Activated T-helper 17 cell treated with anti-CD3 and anti-CD28 coated beads, Interleukin-2, amount 50 U/mL, for 72 hours (primary cell): ENCODE measurements at regions not wholly inside any gene's neighbourhood (a gene's known extent, or its start where the extent isn't known, plus 50 kb on each side); places are given as distances from the start of the nearest gene placed in this dataset.

Experiments
- ATAC-seq: fragments of 150-1000 bp; cut with Tn5 transposase; replicated peaks from 2 replicates; pipeline ENCODE4 v1.10.0; 2021; ENCODE audit warnings: mild to moderate bottlenecking, moderate library complexity
- H3K27ac Mint-ChIP-seq: one replicate; pipeline ENCODE4 v1.8.0; 2022; ENCODE audit warnings: mixed read lengths
- H3K27me3 Mint-ChIP-seq: one replicate; pipeline ENCODE4 v1.8.0; 2022; ENCODE audit warnings: mixed read lengths
- H3K36me3 Mint-ChIP-seq: one replicate; pipeline ENCODE4 v1.8.0; 2022; ENCODE audit warnings: low read depth, mild to moderate bottlenecking, mixed read lengths
- H3K4me1 Mint-ChIP-seq: one replicate; pipeline ENCODE4 v1.8.0; 2022; ENCODE audit warnings: mixed read lengths
- H3K4me3 Mint-ChIP-seq: one replicate; pipeline ENCODE4 v1.8.0; 2022; ENCODE audit warnings: mild to moderate bottlenecking, mixed read lengths
- H3K9me3 Mint-ChIP-seq: one replicate; pipeline ENCODE4 v1.8.0; 2022; ENCODE audit warnings: mixed read lengths

- Mint-ChIP-seq H3K4me3 (no peak overlapping the region), H3K4me1 (no peaks in the 10 kb centered on the region), H3K27ac (no peak overlapping the region), H3K27me3 (peaks cover 23% of the 10 kb centered on the region), H3K36me3 (no peaks in the 10 kb centered on the region), H3K9me3 (no peaks in the 10 kb centered on the region)
- no peak for ATAC-seq
These were observed 64.0 kb upstream of the SLC24A4 start for GRCh38 chr14:92258934-92259333.

GRCh38 chr14:92259613-92260357 is 63.2 kb upstream of the SLC24A4 start:
- no peak overlapping the region for H3K27ac Mint-ChIP-seq
- peaks cover 17% of the 10 kb centered on the region for H3K27me3 Mint-ChIP-seq
- no peak for ATAC-seq
- H3K9me3 Mint-ChIP-seq = no peaks in the 10 kb centered on the region
- no peaks in the 10 kb centered on the region for H3K4me1 Mint-ChIP-seq
- H3K4me3 Mint-ChIP-seq = no peak overlapping the region
- no peaks in the 10 kb centered on the region for H3K36me3 Mint-ChIP-seq

- ATAC-seq = no peak
- Mint-ChIP-seq H3K9me3 (peaks cover 3% of the 10 kb centered on the region), H3K36me3 (no peaks in the 10 kb centered on the region), H3K27me3 (peaks cover 3% of the 10 kb centered on the region), H3K4me3 (no peak overlapping the region), H3K27ac (no peak overlapping the region), H3K4me1 (no peaks in the 10 kb centered on the region)
These were observed 59.3 kb upstream of the SLC24A4 start for GRCh38 chr14:92263681-92264080.

- Mint-ChIP-seq H3K27me3 (peaks cover 3% of the 10 kb centered on the region), H3K27ac (no peak overlapping the region), H3K4me3 (no peak overlapping the region), H3K36me3 (no peaks in the 10 kb centered on the region), H3K9me3 (peaks cover 3% of the 10 kb centered on the region), H3K4me1 (no peaks in the 10 kb centered on the region)
- no peak for ATAC-seq
These were observed 58.8 kb upstream of the SLC24A4 start for GRCh38 chr14:92264195-92264594.

- Mint-ChIP-seq H3K4me3 (no peak overlapping the region), H3K9me3 (peaks cover 3% of the 10 kb centered on the region), H3K27me3 (peaks cover 14% of the 10 kb centered on the region), H3K27ac (no peak overlapping the region), H3K36me3 (no peaks in the 10 kb centered on the region), H3K4me1 (no peaks in the 10 kb centered on the region)
- ATAC-seq = no peak
These were observed 56.7 kb upstream of the SLC24A4 start for GRCh38 chr14:92266216-92266615.
